ENCODE measurements at regions not wholly inside any gene's neighbourhood (a gene's known extent, or its start where the extent isn't known, plus 50 kb on each side); places are given as distances from the start of the nearest gene placed in this dataset.

- no peak for TF ChIP-seq CTCF (IDR thresholded peaks at IDR 0.05; ENCODE audit: unreplicated experiment)
- peak overlapping the region; percentile 80 for H3K4me3 Mint-ChIP-seq
These were observed 464.5 kb downstream of the USP25 start for GRCh38 chr21:16194095-16194787.

GRCh38 chr21:16194788-16195537 lies 465.2 kb downstream of the USP25 start:
- TF ChIP-seq CTCF (IDR thresholded peaks at IDR 0.05; ENCODE audit: unreplicated experiment) = no peak
- H3K9me3 Mint-ChIP-seq = peaks cover 27% of the 10 kb centered on the region
- peak overlapping the region; percentile 98 for H3K27ac Mint-ChIP-seq
- H3K27me3 Mint-ChIP-seq (ENCODE audit: low read depth) = no peaks in the 10 kb centered on the region
- peak overlapping the region; percentile 80 for H3K4me3 Mint-ChIP-seq
- DNase-seq (ENCODE audit: low spot score in 2 of 2, unreplicated experiment in 2 of 2) = no peak
- H3K36me3 Mint-ChIP-seq = peaks cover 35% of the 10 kb centered on the region
- H3K4me1 Mint-ChIP-seq = peaks cover 44% of the 10 kb centered on the region

More at GRCh38 chr21:16194095-16194787, 464.5 kb downstream of the USP25 start:
- peak overlapping the region; percentile 98 for H3K27ac Mint-ChIP-seq
- peak in 1 of 2 experiments; percentile 45 for DNase-seq (ENCODE audit: low spot score in 2 of 2, unreplicated experiment in 2 of 2)
- H3K4me1 Mint-ChIP-seq = peaks cover 44% of the 10 kb centered on the region
- peaks cover 32% of the 10 kb centered on the region for H3K36me3 Mint-ChIP-seq
- peaks cover 20% of the 10 kb centered on the region for H3K9me3 Mint-ChIP-seq
- H3K27me3 Mint-ChIP-seq (ENCODE audit: low read depth) = no peaks in the 10 kb centered on the region

DNA sequence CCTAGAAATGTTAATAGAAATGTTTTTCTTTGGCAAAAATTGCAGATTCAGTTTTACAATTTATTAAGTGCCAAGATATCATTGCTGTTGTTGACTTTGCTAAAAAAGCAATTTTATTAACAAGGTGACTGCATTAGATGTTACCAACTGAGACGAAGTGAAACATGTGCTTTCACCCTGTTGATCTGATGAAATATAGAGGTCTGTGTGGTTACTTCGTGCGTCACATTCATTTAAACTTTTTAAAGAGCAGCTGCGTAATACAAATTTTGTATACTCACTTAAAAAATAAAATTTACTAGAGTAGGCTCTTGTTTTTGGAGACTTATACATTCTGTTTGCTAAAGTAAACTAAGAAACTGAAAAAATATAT lies 465.7 kb downstream of the USP25 start:
- peaks cover 35% of the 10 kb centered on the region for H3K36me3 Mint-ChIP-seq
- no peaks in the 10 kb centered on the region for H3K27me3 Mint-ChIP-seq (ENCODE audit: low read depth)
- peak overlapping the region; percentile 98 for H3K27ac Mint-ChIP-seq
- no peak for TF ChIP-seq CTCF (IDR thresholded peaks at IDR 0.05; ENCODE audit: unreplicated experiment)
- peaks cover 29% of the 10 kb centered on the region for H3K9me3 Mint-ChIP-seq
- peaks cover 44% of the 10 kb centered on the region for H3K4me1 Mint-ChIP-seq
- no peak for DNase-seq (ENCODE audit: low spot score in 2 of 2, unreplicated experiment in 2 of 2)
- peak overlapping the region; percentile 80 for H3K4me3 Mint-ChIP-seq

DNA sequence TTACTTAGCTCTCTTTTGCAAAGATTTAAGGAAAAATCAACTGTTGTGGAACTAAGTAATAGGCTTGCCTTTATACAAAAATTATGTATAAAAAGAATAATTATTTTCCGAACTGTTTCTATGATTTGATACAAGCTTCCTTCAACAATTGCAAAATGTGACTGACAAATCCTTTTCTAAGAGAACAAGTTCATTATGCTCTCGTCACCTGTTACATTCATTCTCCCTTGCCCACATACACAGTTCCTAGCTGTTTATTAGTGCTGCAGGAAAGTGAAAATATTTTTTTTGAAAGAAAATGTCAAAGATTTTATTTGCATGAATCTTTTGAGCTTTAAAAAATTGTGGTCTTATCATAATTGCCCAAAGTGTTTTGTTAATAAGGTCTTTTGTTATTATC lies 466.2 kb downstream of the USP25 start:
- DNase-seq (ENCODE audit: low spot score in 2 of 2, unreplicated experiment in 2 of 2) = no peak
- no peaks in the 10 kb centered on the region for H3K27me3 Mint-ChIP-seq (ENCODE audit: low read depth)
- peak overlapping the region; percentile 80 for H3K4me3 Mint-ChIP-seq
- TF ChIP-seq CTCF (IDR thresholded peaks at IDR 0.05; ENCODE audit: unreplicated experiment) = no peak
- peaks cover 29% of the 10 kb centered on the region for H3K9me3 Mint-ChIP-seq
- H3K27ac Mint-ChIP-seq = peak overlapping the region; percentile 98
- peaks cover 35% of the 10 kb centered on the region for H3K36me3 Mint-ChIP-seq
- H3K4me1 Mint-ChIP-seq = peaks cover 44% of the 10 kb centered on the region

DNA sequence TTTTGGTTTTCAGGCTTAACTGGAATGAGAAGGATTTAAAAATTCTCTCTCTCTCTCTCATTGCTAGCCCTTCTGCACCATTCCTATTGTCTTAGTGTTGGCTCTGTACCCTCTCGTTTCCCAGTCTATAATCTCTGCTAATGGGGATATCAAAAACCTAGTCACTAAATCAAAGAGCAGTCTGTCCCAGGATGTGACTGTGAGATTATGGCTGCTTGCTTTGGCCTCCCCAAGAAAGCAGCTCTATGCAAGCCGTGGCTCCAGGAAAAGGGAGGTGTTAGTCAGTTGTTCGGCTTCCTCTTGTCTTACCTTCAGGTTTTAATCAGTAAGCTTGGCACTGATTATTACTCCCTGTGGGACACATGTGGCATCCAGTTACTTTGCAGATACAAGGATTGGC lies 468.8 kb downstream of the USP25 start:
- H3K27me3 Mint-ChIP-seq (ENCODE audit: low read depth) = no peaks in the 10 kb centered on the region
- H3K9me3 Mint-ChIP-seq = peaks cover 38% of the 10 kb centered on the region
- TF ChIP-seq CTCF (IDR thresholded peaks at IDR 0.05; ENCODE audit: unreplicated experiment) = no peak
- H3K36me3 Mint-ChIP-seq = peaks cover 44% of the 10 kb centered on the region
- peak overlapping the region; percentile 71 for H3K27ac Mint-ChIP-seq
- no peak for DNase-seq (ENCODE audit: low spot score in 2 of 2, unreplicated experiment in 2 of 2)
- H3K4me3 Mint-ChIP-seq = peak overlapping the region; percentile 6
- peaks cover 34% of the 10 kb centered on the region for H3K4me1 Mint-ChIP-seq

Measured in mesothelial cell of epicardium (in vitro differentiated cells).